ENCODE measurements at regions not wholly inside any gene's neighbourhood (a gene's known extent, or its start where the extent isn't known, plus 50 kb on each side); places are given as distances from the start of the nearest gene placed in this dataset.
"Not testable (repeated sequence)": the region's sequence is repeated elsewhere in the genome, so short reads cannot be mapped to it uniquely, and the experiment has no call there.

GRCh38 chr2:113568231-113568630 is 58.8 kb upstream of the RABL2A start:
- TF ChIP-seq, protein P1, sequence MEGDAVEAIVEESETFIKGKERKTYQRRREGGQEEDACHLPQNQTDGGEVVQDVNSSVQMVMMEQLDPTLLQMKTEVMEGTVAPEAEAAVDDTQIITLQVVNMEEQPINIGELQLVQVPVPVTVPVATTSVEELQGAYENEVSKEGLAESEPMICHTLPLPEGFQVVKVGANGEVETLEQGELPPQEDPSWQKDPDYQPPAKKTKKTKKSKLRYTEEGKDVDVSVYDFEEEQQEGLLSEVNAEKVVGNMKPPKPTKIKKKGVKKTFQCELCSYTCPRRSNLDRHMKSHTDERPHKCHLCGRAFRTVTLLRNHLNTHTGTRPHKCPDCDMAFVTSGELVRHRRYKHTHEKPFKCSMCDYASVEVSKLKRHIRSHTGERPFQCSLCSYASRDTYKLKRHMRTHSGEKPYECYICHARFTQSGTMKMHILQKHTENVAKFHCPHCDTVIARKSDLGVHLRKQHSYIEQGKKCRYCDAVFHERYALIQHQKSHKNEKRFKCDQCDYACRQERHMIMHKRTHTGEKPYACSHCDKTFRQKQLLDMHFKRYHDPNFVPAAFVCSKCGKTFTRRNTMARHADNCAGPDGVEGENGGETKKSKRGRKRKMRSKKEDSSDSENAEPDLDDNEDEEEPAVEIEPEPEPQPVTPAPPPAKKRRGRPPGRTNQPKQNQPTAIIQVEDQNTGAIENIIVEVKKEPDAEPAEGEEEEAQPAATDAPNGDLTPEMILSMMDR (IDR thresholded peaks at IDR 0.05) = not testable (repeated sequence)
- TF ChIP-seq POLR2A (IDR thresholded peaks at IDR 0.05) = not testable (repeated sequence)

Measured in thyroid gland (tissue), 4 donors.